ENCODE measurements at regions not wholly inside any gene's neighbourhood (a gene's known extent, or its start where the extent isn't known, plus 50 kb on each side); places are given as distances from the start of the nearest gene placed in this dataset.
"Not testable (repeated sequence)": the region's sequence is repeated elsewhere in the genome, so short reads cannot be mapped to it uniquely, and the experiment has no call there.

GRCh38 chr1:228552596-228553176 is 65.5 kb downstream of the RNF187 start:
- intact Hi-C loops (cut with DNase I, micrococcal nuclease): no loop called here

GRCh38 chr1:228554107-228554506 is 66.9 kb downstream of the RNF187 start:
- no peaks in the 10 kb centered on the region for H3K27me3 Mint-ChIP-seq
- H3K9me3 Mint-ChIP-seq: peaks cover 4% of the 10 kb centered on the region
- H3K4me3 Mint-ChIP-seq: no peak overlapping the region
- H3K9me3 ChIP-seq (ENCODE audit: control insufficient read depth in 1 of 2, insufficient read depth in 1 of 2, low read length in 2 of 2): peaks cover 8 to 23% of the 10 kb centered on the region in 2 experiments
- H3K4me1 Mint-ChIP-seq (ENCODE audit: low read depth): no peaks in the 10 kb centered on the region
- H3K36me3 ChIP-seq (ENCODE audit: insufficient read depth, low read length): no peaks in the 10 kb centered on the region
- ATAC-seq (ENCODE audit: poor library complexity) (no peak), DNase-seq (no peak)
- no peaks in the 10 kb centered on the region for H3K36me3 Mint-ChIP-seq (ENCODE audit: low read depth)
- intact Hi-C loops (cut with DNase I, micrococcal nuclease): no loop called here
- no peak overlapping the region for H3K27ac ChIP-seq (ENCODE audit: low read depth in 1 of 2, low read length in 2 of 2)
- H3K27me3 ChIP-seq (ENCODE audit: control insufficient read depth in 1 of 2, insufficient read depth in 2 of 2, low read length in 2 of 2): no peaks in the 10 kb centered on the region
- POLR2A ChIA-PET: no interaction called here
- no peak for TF ChIP-seq CTCF (IDR thresholded peaks at IDR 0.05)
- no peak overlapping the region for H3K27ac Mint-ChIP-seq
- no peak overlapping the region for H3K4me3 ChIP-seq (ENCODE audit: low read length)
- CTCF ChIA-PET: no interaction called here
- H3K4me1 ChIP-seq (ENCODE audit: insufficient read depth, low read length): peaks cover 4% of the 10 kb centered on the region

More at GRCh38 chr1:228552596-228553176, 65.5 kb downstream of the RNF187 start:
- Mint-ChIP-seq H3K27me3 (peaks cover 5% of the 10 kb centered on the region), H3K27ac (no peak overlapping the region), H3K9me3 (peaks cover 4% of the 10 kb centered on the region), H3K36me3 (ENCODE audit: low read depth) (no peaks in the 10 kb centered on the region), H3K4me1 (ENCODE audit: low read depth) (no peaks in the 10 kb centered on the region), H3K4me3 (no peak overlapping the region)
- Histone ChIP-seq H3K27me3 (ENCODE audit: control insufficient read depth in 1 of 2, insufficient read depth in 2 of 2, low read length in 2 of 2) (no peaks in the 10 kb centered on the region), H3K4me1 (ENCODE audit: insufficient read depth, low read length) (peaks cover 4% of the 10 kb centered on the region), H3K9me3 (ENCODE audit: control insufficient read depth in 1 of 2, insufficient read depth in 1 of 2, low read length in 2 of 2) (peaks cover 8 to 23% of the 10 kb centered on the region in 2 experiments), H3K36me3 (ENCODE audit: insufficient read depth, low read length) (no peaks in the 10 kb centered on the region), H3K27ac (ENCODE audit: low read depth in 1 of 2, low read length in 2 of 2) (no peak overlapping the region), H3K4me3 (ENCODE audit: low read length) (no peak overlapping the region)
- DNase-seq (no peak), ATAC-seq (ENCODE audit: poor library complexity) (no peak)
- ChIA-PET POLR2A (no interaction called here), CTCF (no interaction called here)
- TF ChIP-seq CTCF (IDR thresholded peaks at IDR 0.05): no peak

GRCh38 chr1:228555074-228555994 is 68.2 kb downstream of the RNF187 start:
- Histone ChIP-seq H3K27me3 (ENCODE audit: control insufficient read depth in 1 of 2, insufficient read depth in 2 of 2, low read length in 2 of 2) (no peaks in the 10 kb centered on the region), H3K27ac (ENCODE audit: low read depth in 1 of 2, low read length in 2 of 2) (no peak overlapping the region), H3K4me3 (ENCODE audit: low read length) (no peak overlapping the region), H3K9me3 (ENCODE audit: control insufficient read depth in 1 of 2, insufficient read depth in 1 of 2, low read length in 2 of 2) (peaks cover 8 to 23% of the 10 kb centered on the region in 2 experiments), H3K4me1 (ENCODE audit: insufficient read depth, low read length) (peaks cover 4% of the 10 kb centered on the region), H3K36me3 (ENCODE audit: insufficient read depth, low read length) (no peaks in the 10 kb centered on the region)
- Mint-ChIP-seq H3K36me3 (ENCODE audit: low read depth) (no peaks in the 10 kb centered on the region), H3K4me1 (ENCODE audit: low read depth) (no peaks in the 10 kb centered on the region), H3K27ac (no peak overlapping the region), H3K4me3 (no peak overlapping the region), H3K27me3 (no peaks in the 10 kb centered on the region), H3K9me3 (peaks cover 4% of the 10 kb centered on the region)
- peak; percentile 51 for ATAC-seq (ENCODE audit: poor library complexity)
- ChIA-PET POLR2A (no interaction called here), CTCF (no interaction called here)
- DNase-seq: peak in 11 of 14 experiments; percentile 3 to 68 (median 30)
- intact Hi-C loops (cut with DNase I, micrococcal nuclease): no loop called here
- no peak for TF ChIP-seq CTCF (IDR thresholded peaks at IDR 0.05)

GRCh38 chr1:228556634-228557430 is 69.7 kb downstream of the RNF187 start:
- peaks cover 8 to 23% of the 10 kb centered on the region in 2 experiments for H3K9me3 ChIP-seq (ENCODE audit: control insufficient read depth in 1 of 2, insufficient read depth in 1 of 2, low read length in 2 of 2)
- intact Hi-C loops (cut with DNase I, micrococcal nuclease); CTCF ChIA-PET; H3K4me1 ChIP-seq (ENCODE audit: insufficient read depth, low read length); ATAC-seq (ENCODE audit: poor library complexity); H3K27ac ChIP-seq (ENCODE audit: low read depth in 1 of 2, low read length in 2 of 2); H3K4me1 Mint-ChIP-seq (ENCODE audit: low read depth); H3K4me3 Mint-ChIP-seq; H3K27ac Mint-ChIP-seq; H3K4me3 ChIP-seq (ENCODE audit: low read length); POLR2A ChIA-PET; H3K36me3 ChIP-seq (ENCODE audit: insufficient read depth, low read length); H3K27me3 ChIP-seq (ENCODE audit: control insufficient read depth in 1 of 2, insufficient read depth in 2 of 2, low read length in 2 of 2); H3K27me3 Mint-ChIP-seq; H3K36me3 Mint-ChIP-seq (ENCODE audit: low read depth); H3K9me3 Mint-ChIP-seq: not testable (repeated sequence)
- DNase-seq: peak in 5 of 14 experiments; percentile 10 to 50 (median 14)

Data from CD4-positive, alpha-beta T cell (primary cell).